ENCODE measurements at regions not wholly inside any gene's neighbourhood (a gene's known extent, or its start where the extent isn't known, plus 50 kb on each side); places are given as distances from the start of the nearest gene placed in this dataset.
A peak's percentile ranks its signal among the peaks of the same experiment; 100 is the strongest.

GRCh38 chr2:59449274-59449673, 1104.2 kb downstream of the BCL11A start:
- TF ChIP-seq, protein P1, sequence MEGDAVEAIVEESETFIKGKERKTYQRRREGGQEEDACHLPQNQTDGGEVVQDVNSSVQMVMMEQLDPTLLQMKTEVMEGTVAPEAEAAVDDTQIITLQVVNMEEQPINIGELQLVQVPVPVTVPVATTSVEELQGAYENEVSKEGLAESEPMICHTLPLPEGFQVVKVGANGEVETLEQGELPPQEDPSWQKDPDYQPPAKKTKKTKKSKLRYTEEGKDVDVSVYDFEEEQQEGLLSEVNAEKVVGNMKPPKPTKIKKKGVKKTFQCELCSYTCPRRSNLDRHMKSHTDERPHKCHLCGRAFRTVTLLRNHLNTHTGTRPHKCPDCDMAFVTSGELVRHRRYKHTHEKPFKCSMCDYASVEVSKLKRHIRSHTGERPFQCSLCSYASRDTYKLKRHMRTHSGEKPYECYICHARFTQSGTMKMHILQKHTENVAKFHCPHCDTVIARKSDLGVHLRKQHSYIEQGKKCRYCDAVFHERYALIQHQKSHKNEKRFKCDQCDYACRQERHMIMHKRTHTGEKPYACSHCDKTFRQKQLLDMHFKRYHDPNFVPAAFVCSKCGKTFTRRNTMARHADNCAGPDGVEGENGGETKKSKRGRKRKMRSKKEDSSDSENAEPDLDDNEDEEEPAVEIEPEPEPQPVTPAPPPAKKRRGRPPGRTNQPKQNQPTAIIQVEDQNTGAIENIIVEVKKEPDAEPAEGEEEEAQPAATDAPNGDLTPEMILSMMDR (IDR thresholded peaks at IDR 0.05; ENCODE audit: low read depth, low read length): peak; percentile 76
- no peak for TF ChIP-seq EZH2phosphoT487 (IDR thresholded peaks at IDR 0.05; ENCODE audit: low read depth)

Measured in OCI-LY3 (cell line).